HG02610 (cell line): ENCODE measurements at regions not wholly inside any gene's neighbourhood (a gene's known extent, or its start where the extent isn't known, plus 50 kb on each side); places are given as distances from the start of the nearest gene placed in this dataset.
"Not testable (repeated sequence)": the region's sequence is repeated elsewhere in the genome, so short reads cannot be mapped to it uniquely, and the experiment has no call there.

Experiments used
- ATAC-seq: cut with Tn5 transposase; IDR thresholded peaks from one replicate; pipeline ENCODE4 v1.9.1; 2021; ENCODE audit warnings: mild to moderate bottlenecking, moderate library complexity; ENCODE audit not compliant: unreplicated experiment

GRCh38 chr6:4510317-4510716, 265.9 kb upstream of the CDYL start:
- no peak for ATAC-seq

GRCh38 chr6:4509506-4509905, 266.7 kb upstream of the CDYL start:
- ATAC-seq, result no peak

- ATAC-seq, result no peak
Observed at GRCh38 chr6:4506792-4507191, 269.4 kb upstream of the CDYL start.

- no peak for ATAC-seq
Observed at GRCh38 chr6:4506223-4506622, 270.0 kb upstream of the CDYL start.

- ATAC-seq, result no peak
Observed at GRCh38 chr6:4504700-4505099, 271.5 kb upstream of the CDYL start.

- ATAC-seq, result no peak
Observed at GRCh38 chr6:4503700-4504099, 272.5 kb upstream of the CDYL start.

- ATAC-seq, result no peak
Observed at GRCh38 chr6:4496284-4496683, 279.9 kb upstream of the CDYL start.

GRCh38 chr6:4491501-4492260, 284.5 kb upstream of the CDYL start:
- ATAC-seq, result no peak

- no peak for ATAC-seq
Observed at GRCh38 chr6:4489538-4489937, 286.7 kb upstream of the CDYL start.

- no peak for ATAC-seq
Observed at GRCh38 chr6:4488389-4488788, 287.8 kb upstream of the CDYL start.

GRCh38 chr6:4487538-4487937, 288.7 kb upstream of the CDYL start:
- ATAC-seq, result no peak

GRCh38 chr6:4486568-4487315, 289.5 kb upstream of the CDYL start:
- no peak for ATAC-seq

GRCh38 chr6:4485735-4486134, 290.5 kb upstream of the CDYL start:
- ATAC-seq, result no peak

GRCh38 chr6:4482461-4482860, 293.7 kb upstream of the CDYL start:
- no peak for ATAC-seq

GRCh38 chr6:4480788-4481735, 295.1 kb upstream of the CDYL start:
- no peak for ATAC-seq

- ATAC-seq, result no peak
Observed at GRCh38 chr6:4478098-4478497, 298.1 kb upstream of the CDYL start.

GRCh38 chr6:4474810-4475209, 301.4 kb upstream of the CDYL start:
- no peak for ATAC-seq

- no peak for ATAC-seq
Observed at GRCh38 chr6:4472969-4473642, 303.1 kb upstream of the CDYL start.

- ATAC-seq, result no peak
Observed at GRCh38 chr6:4472222-4472621, 304.0 kb upstream of the CDYL start.

GRCh38 chr6:4471515-4471914, 304.7 kb upstream of the CDYL start:
- ATAC-seq, result not testable (repeated sequence)

- ATAC-seq, result no peak
Observed at GRCh38 chr6:4470698-4471210, 305.4 kb upstream of the CDYL start.
